ENCODE measurements at regions not wholly inside any gene's neighbourhood (a gene's known extent, or its start where the extent isn't known, plus 50 kb on each side); places are given as distances from the start of the nearest gene placed in this dataset.

GRCh38 chr12:111224186-111225066, 144.5 kb downstream of the PHETA1 start:
- no peak overlapping the region for H3K4me3 ChIP-seq (ENCODE audit: low read depth, low read length)
- no peak for DNase-seq (ENCODE audit: low read depth)
- TF ChIP-seq, protein P1, sequence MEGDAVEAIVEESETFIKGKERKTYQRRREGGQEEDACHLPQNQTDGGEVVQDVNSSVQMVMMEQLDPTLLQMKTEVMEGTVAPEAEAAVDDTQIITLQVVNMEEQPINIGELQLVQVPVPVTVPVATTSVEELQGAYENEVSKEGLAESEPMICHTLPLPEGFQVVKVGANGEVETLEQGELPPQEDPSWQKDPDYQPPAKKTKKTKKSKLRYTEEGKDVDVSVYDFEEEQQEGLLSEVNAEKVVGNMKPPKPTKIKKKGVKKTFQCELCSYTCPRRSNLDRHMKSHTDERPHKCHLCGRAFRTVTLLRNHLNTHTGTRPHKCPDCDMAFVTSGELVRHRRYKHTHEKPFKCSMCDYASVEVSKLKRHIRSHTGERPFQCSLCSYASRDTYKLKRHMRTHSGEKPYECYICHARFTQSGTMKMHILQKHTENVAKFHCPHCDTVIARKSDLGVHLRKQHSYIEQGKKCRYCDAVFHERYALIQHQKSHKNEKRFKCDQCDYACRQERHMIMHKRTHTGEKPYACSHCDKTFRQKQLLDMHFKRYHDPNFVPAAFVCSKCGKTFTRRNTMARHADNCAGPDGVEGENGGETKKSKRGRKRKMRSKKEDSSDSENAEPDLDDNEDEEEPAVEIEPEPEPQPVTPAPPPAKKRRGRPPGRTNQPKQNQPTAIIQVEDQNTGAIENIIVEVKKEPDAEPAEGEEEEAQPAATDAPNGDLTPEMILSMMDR (IDR thresholded peaks at IDR 0.05; ENCODE audit: insufficient read depth, low read length), result no peak

GRCh38 chr12:111222523-111222922, 146.4 kb downstream of the PHETA1 start:
- DNase-seq (ENCODE audit: low read depth), result no peak
- H3K4me3 ChIP-seq (ENCODE audit: low read depth, low read length), result no peak overlapping the region
- TF ChIP-seq, protein P1 (IDR thresholded peaks at IDR 0.05; ENCODE audit: insufficient read depth, low read length), result no peak

GRCh38 chr12:111222027-111222414, 146.9 kb downstream of the PHETA1 start:
- no peak overlapping the region for H3K4me3 ChIP-seq (ENCODE audit: low read depth, low read length)
- DNase-seq (ENCODE audit: low read depth), result no peak
- TF ChIP-seq, protein P1 (IDR thresholded peaks at IDR 0.05; ENCODE audit: insufficient read depth, low read length), result no peak

DNA sequence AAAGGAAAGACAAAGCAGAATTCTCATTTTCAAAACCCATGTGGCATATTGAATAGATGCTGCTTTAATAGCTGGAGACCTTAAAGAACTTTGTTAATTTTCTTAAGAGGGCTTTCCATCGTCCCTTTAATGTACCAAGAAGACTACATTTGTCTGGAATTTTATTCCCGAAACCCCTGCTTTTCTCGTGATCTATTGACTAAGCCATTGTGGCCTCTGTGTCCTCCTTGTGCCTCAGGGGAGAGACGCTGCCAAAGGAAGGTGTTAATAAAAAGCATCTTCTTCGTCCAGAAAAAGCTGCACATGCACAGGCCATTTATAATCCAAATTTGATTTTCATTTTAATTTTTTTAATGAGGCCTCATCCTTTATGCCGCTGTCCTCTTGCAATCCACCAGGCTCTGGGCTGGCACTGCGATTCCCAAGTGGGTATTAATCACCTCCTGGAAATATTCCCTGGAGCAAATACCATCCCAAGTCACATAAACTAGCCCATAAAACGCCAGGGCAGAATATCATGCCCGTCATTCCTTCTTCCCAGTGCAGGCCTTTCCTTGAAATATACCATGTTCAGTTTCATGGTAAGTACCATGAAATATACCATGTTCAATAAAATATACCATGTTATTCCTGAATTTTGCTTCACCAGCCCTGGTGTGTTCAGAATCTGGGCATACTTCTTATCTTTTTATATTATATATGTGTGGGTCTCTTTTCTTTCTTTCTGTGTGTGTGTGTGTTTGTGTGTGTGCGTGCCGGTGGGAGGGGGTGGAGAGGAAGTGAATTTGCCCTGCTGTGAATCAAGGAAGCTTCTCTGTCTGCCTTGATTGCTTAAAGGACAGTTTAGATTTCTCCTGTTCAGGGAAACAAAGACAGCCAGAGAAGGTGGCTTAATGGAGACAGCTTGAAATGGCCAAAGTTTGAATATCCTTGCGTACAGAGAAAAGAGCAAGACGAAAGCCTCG, 147.6 kb downstream of the PHETA1 start:
- TF ChIP-seq, protein P1 (IDR thresholded peaks at IDR 0.05; ENCODE audit: insufficient read depth, low read length), result no peak
- H3K4me3 ChIP-seq (ENCODE audit: low read depth, low read length), result no peak overlapping the region
- no peak for DNase-seq (ENCODE audit: low read depth)

DNA sequence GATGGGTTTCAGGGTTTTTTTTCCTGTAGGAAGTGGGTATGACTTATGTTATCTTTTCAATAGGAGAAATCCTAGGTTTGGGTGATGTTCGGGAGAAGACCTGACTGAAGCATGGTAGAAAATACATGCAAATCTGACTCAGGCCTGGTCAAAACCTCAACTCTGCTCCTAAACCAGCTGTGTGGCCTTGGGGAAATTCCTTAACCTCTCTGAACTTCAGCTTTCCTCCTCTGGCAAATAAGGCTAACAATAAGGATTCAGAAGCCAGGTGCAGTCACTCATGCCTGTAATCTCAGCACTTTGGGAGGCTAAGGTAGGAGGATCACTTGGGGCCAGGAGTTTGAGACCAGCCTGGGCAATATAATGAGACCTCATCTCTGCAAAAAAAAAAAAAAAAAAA, 148.5 kb downstream of the PHETA1 start:
- TF ChIP-seq, protein P1 (IDR thresholded peaks at IDR 0.05; ENCODE audit: insufficient read depth, low read length), result no peak
- DNase-seq (ENCODE audit: low read depth), result no peak
- no peak overlapping the region for H3K4me3 ChIP-seq (ENCODE audit: low read depth, low read length)

DNA sequence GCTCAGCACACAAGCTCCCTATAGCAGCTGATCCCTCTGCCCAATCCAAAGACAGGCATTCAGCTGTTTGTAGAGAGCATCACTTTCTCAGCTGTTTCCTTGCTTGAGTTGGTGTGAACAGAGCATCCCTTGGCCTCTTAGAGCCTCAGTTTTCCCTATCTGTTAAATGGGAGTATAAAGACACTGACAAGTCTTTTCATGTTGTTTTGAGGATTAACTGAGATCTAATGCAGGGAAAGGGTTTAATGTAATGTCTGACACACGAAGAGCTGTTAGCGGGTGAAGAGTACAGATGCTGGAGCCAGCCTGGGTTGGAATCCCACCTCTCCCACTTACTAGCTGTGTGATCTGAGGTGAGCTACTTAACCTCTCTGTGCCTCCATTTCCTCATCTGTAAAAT, 149.5 kb downstream of the PHETA1 start:
- TF ChIP-seq, protein P1 (IDR thresholded peaks at IDR 0.05; ENCODE audit: insufficient read depth, low read length), result no peak
- DNase-seq (ENCODE audit: low read depth), result no peak
- no peak overlapping the region for H3K4me3 ChIP-seq (ENCODE audit: low read depth, low read length)

All from fibroblast of the aortic adventitia (primary cell).